ENCODE measurements at regions not wholly inside any gene's neighbourhood (a gene's known extent, or its start where the extent isn't known, plus 50 kb on each side); places are given as distances from the start of the nearest gene placed in this dataset.

DNA sequence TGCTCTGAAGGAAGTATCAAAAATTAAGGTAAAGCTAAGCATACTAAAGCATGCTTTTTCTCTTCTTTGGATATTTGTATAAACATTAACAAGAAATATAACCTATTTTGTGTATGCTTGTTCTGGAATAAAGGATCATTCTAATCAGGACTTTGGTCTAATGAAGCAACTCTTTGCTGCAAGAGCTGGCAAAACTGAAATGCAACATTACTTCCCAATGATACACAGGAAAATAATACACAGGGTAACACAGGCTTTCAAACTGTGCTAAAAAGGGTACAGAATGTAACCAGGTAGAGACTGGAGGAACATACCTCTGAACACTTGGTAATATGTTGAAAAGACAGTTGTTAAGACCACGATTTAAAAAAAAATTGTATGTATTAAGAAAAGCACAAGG, 222.5 kb upstream of the DIO2 start:
- intact Hi-C loops (cut with micrococcal nuclease; ENCODE audit: unreplicated experiment), result no loop called here
- no peaks in the 10 kb centered on the region for H3K9me3 ChIP-seq (ENCODE audit: low read length)
- ChIA-PET POLR2A (no interaction called here), CTCF (ENCODE audit: unreplicated experiment) (no interaction called here)
- no peak overlapping the region for H3K4me3 ChIP-seq (ENCODE audit: low read depth, low read length, poor library complexity, severe bottlenecking)
- H3K36me3 ChIP-seq (ENCODE audit: insufficient read depth, low read length), result no peaks in the 10 kb centered on the region
- no TSS peak for BruUV-seq (replicated peaks)
- no peak for TF ChIP-seq EZH2phosphoT487 (IDR thresholded peaks at IDR 0.05; ENCODE audit: borderline replicate concordance, low read depth, low read length)
- TF ChIP-seq, protein P1, sequence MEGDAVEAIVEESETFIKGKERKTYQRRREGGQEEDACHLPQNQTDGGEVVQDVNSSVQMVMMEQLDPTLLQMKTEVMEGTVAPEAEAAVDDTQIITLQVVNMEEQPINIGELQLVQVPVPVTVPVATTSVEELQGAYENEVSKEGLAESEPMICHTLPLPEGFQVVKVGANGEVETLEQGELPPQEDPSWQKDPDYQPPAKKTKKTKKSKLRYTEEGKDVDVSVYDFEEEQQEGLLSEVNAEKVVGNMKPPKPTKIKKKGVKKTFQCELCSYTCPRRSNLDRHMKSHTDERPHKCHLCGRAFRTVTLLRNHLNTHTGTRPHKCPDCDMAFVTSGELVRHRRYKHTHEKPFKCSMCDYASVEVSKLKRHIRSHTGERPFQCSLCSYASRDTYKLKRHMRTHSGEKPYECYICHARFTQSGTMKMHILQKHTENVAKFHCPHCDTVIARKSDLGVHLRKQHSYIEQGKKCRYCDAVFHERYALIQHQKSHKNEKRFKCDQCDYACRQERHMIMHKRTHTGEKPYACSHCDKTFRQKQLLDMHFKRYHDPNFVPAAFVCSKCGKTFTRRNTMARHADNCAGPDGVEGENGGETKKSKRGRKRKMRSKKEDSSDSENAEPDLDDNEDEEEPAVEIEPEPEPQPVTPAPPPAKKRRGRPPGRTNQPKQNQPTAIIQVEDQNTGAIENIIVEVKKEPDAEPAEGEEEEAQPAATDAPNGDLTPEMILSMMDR (conservative IDR thresholded peaks at IDR 0.05; ENCODE audit: low read length), result no peak
- no peaks in the 10 kb centered on the region for H3K4me1 ChIP-seq (ENCODE audit: insufficient read depth, low read length, poor library complexity, severe bottlenecking)
- no peak overlapping the region for H3K27ac ChIP-seq (ENCODE audit: low read depth, low read length, poor library complexity, severe bottlenecking)
- no peaks in the 10 kb centered on the region for H4K20me1 ChIP-seq (ENCODE audit: insufficient read depth, low read length)
- no peak overlapping the region for H3K4me2 ChIP-seq (ENCODE audit: low read length)
- no peak for DNase-seq (ENCODE audit: low spot score)
- H3K9me2 ChIP-seq (ENCODE audit: insufficient read depth, low read length), result no peaks in the 10 kb centered on the region
- H3K79me2 ChIP-seq (ENCODE audit: insufficient read depth, low read depth, low read length), result no peaks in the 10 kb centered on the region
- no peak overlapping the region for H2AFZ ChIP-seq (ENCODE audit: low read length)

DNA sequence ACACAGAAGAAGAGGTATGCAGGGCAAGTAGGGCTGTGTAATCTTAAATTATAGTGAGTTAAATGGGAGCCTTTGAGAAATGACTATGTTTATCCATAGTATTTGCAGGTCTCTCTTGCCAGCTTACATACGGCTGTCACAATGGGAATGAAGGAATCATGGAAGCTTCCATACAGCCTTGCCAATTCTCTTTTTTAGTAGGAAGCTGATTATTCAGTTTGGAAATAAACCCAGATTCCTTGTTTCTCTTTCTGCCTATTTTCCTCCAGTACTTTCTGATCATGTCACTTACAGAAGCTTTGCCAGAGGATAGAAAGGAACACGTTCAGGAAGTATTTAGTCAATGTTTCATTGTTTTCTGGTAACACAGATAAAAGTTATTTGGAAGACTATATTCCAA, 217.4 kb upstream of the DIO2 start:
- TF ChIP-seq EZH2phosphoT487 (IDR thresholded peaks at IDR 0.05; ENCODE audit: borderline replicate concordance, low read depth, low read length), result no peak
- TF ChIP-seq, protein P1 (conservative IDR thresholded peaks at IDR 0.05; ENCODE audit: low read length), result no peak
- Histone ChIP-seq H3K4me1 (ENCODE audit: insufficient read depth, low read length, poor library complexity, severe bottlenecking) (no peaks in the 10 kb centered on the region), H3K9me3 (ENCODE audit: low read length) (no peaks in the 10 kb centered on the region), H3K4me3 (ENCODE audit: low read depth, low read length, poor library complexity, severe bottlenecking) (no peak overlapping the region), H3K36me3 (ENCODE audit: insufficient read depth, low read length) (no peaks in the 10 kb centered on the region), H3K79me2 (ENCODE audit: insufficient read depth, low read depth, low read length) (no peaks in the 10 kb centered on the region), H2AFZ (ENCODE audit: low read length) (no peak overlapping the region), H3K9me2 (ENCODE audit: insufficient read depth, low read length) (no peaks in the 10 kb centered on the region), H4K20me1 (ENCODE audit: insufficient read depth, low read length) (no peaks in the 10 kb centered on the region), H3K27ac (ENCODE audit: low read depth, low read length, poor library complexity, severe bottlenecking) (no peak overlapping the region), H3K4me2 (ENCODE audit: low read length) (no peak overlapping the region)
- CTCF ChIA-PET (ENCODE audit: unreplicated experiment), result no interaction called here
- no TSS peak for BruUV-seq (replicated peaks)
- POLR2A ChIA-PET, result interaction anchor here (0.6 to 1.0 kb wide), 3 partner anchors 10 to 25 kb away, joined by 3 read pairs; no protein-coding TSS in a partner anchor
- intact Hi-C loops (cut with micrococcal nuclease; ENCODE audit: unreplicated experiment), result no loop called here
- no peak for DNase-seq (ENCODE audit: low spot score)

DNA sequence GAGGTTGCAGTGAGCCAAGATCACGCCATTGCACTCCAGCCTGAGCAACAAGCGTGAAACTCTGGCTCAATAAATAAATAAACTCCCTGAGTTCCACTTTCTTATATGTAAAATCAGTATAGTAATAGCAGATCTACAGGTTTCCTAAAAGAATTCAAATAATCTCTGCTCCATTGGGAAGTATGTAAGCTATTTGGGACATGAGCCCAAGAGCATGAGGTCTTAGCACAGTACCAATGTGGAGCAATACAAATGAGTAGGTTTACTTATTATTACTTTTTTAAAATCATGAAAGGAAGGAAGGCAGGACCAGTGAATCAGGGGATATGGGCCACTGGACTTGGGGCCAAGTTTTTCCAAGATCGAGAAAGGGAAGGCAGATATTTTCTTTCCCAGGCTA, 216.9 kb upstream of the DIO2 start:
- Histone ChIP-seq H3K79me2 (ENCODE audit: insufficient read depth, low read depth, low read length) (no peaks in the 10 kb centered on the region), H3K36me3 (ENCODE audit: insufficient read depth, low read length) (no peaks in the 10 kb centered on the region), H3K4me1 (ENCODE audit: insufficient read depth, low read length, poor library complexity, severe bottlenecking) (no peaks in the 10 kb centered on the region), H4K20me1 (ENCODE audit: insufficient read depth, low read length) (no peaks in the 10 kb centered on the region), H3K9me2 (ENCODE audit: insufficient read depth, low read length) (no peaks in the 10 kb centered on the region), H3K27ac (ENCODE audit: low read depth, low read length, poor library complexity, severe bottlenecking) (no peak overlapping the region), H3K9me3 (ENCODE audit: low read length) (no peaks in the 10 kb centered on the region), H3K4me3 (ENCODE audit: low read depth, low read length, poor library complexity, severe bottlenecking) (no peak overlapping the region), H2AFZ (ENCODE audit: low read length) (no peak overlapping the region), H3K4me2 (ENCODE audit: low read length) (no peak overlapping the region)
- BruUV-seq (replicated peaks), result no TSS peak
- no peak for DNase-seq (ENCODE audit: low spot score)
- CTCF ChIA-PET (ENCODE audit: unreplicated experiment), result no interaction called here
- POLR2A ChIA-PET, result interaction anchor here (0.6 kb wide), 1 partner anchor 26 kb away, joined by 3 read pairs; no protein-coding TSS in a partner anchor
- no peak for TF ChIP-seq EZH2phosphoT487 (IDR thresholded peaks at IDR 0.05; ENCODE audit: borderline replicate concordance, low read depth, low read length)
- TF ChIP-seq, protein P1 (conservative IDR thresholded peaks at IDR 0.05; ENCODE audit: low read length), result no peak
- intact Hi-C loops (cut with micrococcal nuclease; ENCODE audit: unreplicated experiment), result no loop called here
